GM21576 (cell line): ENCODE measurements at regions not wholly inside any gene's neighbourhood (a gene's known extent, or its start where the extent isn't known, plus 50 kb on each side); places are given as distances from the start of the nearest gene placed in this dataset.
"Not testable (repeated sequence)": the region's sequence is repeated elsewhere in the genome, so short reads cannot be mapped to it uniquely, and the experiment has no call there.

Experiments
- ATAC-seq: cut with Tn5 transposase; IDR thresholded peaks from one replicate; pipeline ENCODE4 v1.9.1; 2021; ENCODE audit warnings: mild to moderate bottlenecking, moderate library complexity; ENCODE audit not compliant: unreplicated experiment

DNA sequence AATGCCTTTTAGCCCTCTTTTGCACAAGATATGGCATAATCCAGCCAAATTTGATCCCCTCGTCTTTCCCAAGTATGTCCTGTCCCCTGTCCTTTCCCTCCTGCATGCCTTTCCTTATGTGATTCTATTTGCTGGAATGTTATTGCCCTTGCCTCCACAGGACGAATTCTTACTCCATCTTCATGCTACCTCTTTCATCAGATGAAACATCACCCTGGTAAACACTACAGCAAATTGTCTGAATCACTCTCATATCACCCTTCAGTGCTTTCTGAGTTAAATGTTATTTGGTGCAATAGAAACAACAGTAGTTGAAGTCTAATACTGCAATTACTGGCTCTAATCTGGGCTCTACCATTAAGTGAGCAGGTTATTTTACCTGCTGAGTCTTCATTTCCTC lies 52.2 kb upstream of the FAT1 start:
- ATAC-seq = no peak

DNA sequence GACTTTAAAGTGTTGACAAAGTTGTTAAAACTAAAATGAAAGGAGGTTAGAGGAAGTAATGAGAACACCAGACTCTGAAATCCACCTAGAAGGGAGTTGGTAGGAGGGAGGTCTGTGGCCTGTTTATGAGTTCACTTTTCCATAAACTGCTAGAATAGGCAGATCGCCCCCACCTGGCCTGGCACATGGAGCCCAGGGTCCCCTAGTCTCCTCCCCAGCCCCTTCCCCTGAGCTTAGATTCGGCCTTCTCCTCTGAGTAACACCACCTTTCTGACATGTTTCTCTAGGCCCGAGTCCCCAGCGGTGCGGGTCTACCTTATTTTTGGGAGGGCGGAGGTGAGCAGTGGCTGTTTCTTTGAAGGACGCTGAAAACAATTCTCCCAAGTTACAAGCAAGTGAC lies 54.5 kb upstream of the FAT1 start:
- no peak for ATAC-seq

DNA sequence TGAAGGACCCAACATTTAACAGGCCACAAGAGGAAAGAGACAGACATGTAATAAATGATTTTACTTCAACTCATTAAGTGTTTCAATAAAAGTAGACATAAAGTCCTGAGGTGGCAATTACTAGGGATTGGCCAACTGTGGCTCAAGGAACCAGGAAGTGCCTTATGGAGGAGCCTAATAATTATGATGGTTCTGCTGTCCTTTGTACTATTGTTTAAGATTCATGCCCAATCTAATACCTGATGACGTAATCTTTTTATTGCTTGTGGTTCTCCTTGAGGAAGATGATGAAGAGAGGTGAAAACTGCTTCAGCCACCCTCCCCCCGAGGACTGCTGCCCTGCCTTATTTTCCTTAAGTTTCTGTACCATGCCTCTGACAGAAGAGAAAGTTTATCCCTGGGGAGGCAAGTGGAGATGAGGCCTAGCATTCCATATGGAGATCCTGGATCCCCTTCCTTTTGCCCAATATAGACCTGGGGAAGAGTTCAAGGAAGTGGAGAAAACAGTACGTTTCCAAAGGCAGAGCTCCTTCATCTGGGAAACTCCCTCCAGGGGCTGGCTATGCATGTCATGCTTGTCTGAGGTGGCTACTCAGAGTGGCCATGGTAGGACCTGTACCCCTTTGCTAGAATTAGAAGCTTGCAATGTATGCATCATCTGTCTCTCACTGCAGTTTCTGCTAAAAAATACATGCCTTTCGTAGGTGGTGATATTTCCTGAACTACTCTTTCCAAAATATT lies 56.8 kb upstream of the FAT1 start:
- no peak for ATAC-seq

DNA sequence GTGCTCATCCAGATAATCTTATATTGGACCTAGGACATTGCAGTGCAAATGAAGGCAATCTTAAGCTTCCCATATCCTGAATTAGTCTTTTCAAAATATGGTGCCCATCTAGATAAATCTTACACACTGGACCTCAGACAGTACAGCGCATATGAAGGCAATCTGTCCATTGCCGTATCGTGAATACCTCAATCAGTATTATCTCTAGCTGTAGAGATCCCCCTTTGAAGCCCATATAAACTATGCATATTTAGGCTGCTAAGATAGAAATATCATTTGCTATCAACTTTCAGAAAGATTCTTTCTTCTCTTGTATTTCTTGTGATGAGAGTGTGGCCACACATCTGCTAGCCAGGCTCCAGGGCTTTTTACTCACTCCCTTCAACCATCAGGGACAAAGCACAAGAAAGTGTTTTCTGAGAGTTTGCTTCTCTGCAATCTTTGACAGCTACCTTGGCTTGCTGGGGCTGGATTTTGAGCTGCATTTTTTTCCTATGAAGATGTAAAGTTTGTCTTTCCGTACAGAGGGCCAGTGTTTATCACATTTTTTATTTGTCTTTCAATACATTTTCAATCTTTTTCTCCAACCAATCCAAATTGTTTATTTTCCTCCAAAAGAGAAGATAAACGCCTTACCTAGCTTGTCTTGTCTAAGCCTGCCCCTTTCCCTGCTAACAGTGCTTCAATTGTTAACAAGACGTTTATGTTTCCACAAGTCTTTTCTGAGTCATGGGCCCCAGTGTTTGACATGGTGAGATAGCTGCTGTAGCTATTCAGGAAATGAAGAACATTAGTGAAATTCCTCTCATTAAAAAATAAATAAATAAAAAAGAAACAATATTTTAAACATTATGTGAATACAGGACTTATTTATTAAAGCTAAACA lies 57.6 kb upstream of the FAT1 start:
- ATAC-seq = no peak

DNA sequence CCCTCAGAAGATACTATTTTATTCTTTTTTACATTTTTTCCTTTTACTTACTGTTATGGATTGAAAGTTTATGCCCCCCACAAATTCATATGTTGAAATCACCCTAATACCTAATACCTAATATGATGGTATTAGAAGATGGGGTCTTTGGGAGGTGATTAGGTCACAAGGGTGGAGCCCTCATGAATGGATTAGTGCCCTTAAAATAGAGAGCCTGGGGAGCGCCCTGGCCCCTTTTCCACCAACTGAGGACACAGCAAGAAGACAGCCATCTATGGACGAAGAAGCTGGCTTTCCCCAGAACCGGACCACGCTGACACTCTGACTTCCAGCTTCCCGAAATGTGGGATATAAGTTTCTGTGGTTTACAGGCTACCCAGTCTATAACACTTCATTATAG lies 58.6 kb upstream of the FAT1 start:
- ATAC-seq = no peak

DNA sequence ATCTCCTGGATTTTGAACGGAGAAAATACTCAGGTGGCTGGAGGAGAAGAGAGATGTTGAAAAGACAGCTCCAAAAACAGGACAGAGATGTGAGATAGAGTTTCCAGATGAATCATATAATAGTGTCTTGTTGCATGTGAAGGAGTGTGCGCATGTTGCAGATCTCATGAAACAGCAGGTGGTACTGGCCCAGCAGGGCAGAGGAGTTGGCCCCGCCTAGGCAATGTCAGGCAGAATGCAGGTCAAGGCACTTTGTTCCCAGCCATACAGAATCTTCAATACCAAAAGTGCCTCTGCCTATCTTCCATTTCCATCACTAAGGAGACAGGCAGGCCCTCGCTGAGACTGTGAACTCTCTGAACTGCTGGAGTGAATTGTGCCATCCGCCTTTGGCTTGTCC lies 63.9 kb upstream of the FAT1 start:
- no peak for ATAC-seq

DNA sequence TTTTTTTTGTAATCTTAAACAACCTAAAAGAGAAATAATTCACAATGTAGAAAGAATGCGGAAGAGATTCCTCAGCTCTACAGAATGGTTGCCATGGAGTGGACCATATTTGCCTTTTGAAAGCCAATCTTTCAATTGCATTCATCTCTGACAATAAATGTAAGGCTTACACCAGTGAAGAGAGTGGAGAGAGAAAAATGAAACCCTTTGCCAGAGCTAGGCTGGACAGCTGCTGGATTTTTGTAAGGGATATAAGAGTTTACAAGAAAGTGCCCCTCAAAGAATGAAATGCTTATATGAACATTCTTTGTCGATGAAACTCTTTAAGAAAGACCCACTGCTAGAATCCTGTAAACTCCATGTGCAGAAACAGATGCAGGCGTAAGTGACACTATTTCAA lies 66.0 kb upstream of the FAT1 start:
- ATAC-seq = no peak

DNA sequence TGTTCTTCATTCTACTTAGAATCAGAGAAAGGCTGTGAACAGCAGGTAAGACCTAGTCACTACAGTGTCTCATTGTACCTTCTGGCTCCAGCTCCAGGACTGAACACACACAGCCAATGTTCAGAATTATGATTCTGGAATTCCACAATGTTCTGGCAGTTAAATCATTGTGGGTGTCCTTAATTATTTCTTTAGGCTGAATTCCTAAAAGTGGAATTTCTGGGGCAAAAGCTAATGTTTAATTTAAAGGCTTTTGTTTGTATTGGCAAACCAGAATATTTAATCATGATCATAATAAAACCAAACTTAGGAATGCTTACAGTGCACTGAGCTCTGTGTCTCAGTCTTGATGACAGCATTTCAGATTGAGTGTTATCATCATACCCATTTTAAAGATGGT lies 67.0 kb upstream of the FAT1 start:
- ATAC-seq = no peak

DNA sequence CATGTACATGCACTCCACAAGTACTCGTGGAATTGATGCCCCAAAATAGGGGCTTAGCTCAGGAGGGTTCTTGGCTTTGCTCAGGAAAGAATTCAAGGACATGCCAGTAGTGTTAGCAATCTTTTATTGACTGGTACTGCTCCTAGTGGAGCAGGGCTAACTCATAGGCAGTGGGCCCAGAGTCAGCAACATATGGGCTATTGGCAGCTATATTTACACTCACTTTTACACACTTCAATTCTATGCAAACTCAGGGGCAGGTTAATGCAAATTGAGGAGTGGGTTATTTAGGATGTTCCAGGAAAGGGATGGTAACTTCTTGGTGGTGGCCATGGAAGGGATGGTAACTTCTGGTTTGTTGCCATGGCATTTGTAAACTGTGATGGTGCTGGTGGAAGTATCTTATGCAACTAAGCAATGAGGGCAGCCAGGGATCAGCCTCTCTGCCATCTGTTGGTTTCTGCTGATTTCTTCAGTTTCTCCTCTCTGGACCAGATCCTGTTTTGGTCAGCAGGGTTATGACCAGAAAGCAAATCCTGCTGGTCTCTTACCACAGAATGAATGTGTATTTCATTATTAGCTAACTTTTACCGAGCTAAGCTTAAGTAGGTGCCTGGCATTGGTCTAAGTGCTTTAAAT lies 69.2 kb upstream of the FAT1 start:
- ATAC-seq = no peak

DNA sequence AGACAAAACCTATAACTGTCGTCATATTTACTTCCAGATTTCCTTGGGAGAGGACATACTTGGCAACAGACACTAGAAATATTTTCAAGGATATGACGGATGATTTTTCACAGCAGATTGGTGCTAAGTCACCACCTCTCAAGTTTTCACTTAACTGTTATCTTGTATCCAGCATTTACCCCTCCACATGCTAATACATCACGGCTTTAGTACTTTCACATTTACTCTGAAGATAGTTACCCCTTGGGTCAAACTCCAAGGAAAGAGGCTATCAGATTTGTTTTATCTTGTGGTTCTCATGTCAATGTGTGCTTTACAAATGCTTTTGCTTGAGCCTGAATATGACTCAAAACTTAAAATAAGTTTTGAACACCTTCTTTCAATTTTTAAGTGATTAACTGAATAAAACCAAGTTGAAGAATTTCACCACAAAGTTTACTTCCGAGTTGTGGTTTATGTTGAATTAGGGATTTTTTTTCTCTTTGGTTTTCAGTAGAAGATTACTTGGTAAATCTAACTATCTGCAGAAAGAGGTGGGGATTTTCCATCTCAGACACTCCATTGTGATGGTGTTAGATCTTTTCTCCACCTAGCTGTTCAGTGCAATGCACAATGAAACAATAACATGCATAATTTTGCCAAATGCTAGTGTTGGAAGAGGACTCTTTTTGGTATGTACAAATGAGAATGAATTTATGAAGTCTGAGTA lies 75.4 kb upstream of the FAT1 start:
- ATAC-seq = no peak

DNA sequence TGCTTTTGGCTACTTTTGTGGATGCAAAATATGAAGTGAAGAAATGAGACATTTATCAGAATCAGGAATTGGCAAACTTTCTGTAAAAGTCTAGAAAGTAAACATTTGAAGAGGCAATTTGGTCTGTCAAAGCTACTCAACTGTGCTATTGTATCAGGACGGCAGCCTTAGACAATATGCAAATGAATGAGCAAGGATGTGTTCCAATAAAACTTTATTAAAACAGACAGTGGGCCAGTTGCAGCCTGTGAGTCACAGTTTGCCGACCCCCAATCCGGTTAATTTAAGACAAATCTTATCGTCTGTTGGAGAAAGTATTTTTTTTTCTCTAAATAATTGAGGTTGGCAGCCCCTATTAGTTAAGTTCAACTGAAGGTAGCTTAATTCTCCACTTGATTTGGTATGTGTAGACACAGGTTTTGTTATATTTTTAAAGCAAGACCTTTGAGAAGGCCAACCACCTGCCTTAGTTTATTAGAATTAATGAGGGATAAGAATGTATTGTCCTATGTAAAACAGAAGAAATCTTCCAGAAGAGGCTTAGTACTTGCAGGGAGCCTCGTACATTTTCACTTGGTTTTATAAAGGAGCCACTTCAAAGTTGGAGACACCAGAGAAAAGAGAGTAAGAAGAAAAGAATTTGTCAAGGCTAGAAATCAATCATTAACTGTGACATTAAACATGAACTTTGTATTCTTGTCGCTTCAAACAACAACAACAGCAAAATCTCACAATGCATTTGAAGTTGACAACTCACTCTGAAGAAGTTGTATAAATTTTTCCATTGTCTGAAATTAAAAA lies 81.6 kb upstream of the FAT1 start:
- no peak for ATAC-seq

DNA sequence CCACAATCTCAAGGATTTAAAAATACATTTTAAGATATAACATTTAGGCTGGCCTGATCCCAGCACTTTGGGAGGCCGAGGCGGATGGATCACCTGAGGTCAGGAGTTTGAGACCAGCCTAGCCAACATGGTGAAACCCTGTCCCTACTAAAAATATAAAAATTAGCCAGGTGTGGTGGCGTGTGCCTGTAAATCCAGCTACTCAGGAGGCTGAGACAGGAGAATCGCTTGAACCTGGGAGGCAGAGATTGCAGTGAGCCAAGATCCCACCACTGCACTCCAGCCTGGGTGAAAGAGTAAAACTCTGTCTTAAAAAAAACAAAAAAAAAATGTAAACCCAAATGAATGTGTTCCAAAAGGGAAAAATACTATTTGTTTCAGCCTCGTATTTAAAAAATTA lies 82.3 kb upstream of the FAT1 start:
- not testable (repeated sequence) for ATAC-seq

DNA sequence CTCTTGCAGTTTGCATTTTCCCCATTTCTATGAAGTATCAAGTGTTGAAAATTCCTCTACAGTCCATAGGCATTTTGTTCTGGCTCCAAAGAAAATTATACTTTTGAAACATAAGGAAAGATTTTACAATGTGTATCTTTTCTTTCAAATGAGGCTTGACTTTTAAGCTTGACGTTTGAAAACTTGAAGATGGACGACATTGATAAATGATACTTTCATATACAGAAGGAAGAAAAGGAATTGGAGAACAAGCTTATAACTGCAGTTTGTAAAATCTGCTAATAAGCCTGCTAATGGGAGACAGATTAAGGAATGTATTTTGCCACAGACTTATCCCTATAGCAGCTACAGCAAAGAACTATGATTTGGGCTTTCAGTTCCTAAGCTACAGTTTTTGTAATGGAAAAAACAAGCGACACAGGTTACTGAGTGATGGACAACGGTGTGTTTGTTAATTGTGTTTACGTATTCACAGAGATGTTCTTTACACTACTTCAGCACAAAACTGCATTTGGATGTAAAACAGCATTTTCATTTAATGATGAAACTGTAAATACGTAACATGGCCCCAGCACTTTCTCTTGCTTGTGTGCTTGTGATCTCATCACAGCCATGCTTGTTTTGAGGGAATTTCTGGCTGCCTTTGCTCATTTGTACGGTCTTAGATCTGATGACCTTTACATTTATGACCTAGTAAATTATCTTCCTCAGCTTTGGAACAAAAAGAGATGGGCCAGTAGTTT lies 83.2 kb upstream of the FAT1 start:
- ATAC-seq = no peak

DNA sequence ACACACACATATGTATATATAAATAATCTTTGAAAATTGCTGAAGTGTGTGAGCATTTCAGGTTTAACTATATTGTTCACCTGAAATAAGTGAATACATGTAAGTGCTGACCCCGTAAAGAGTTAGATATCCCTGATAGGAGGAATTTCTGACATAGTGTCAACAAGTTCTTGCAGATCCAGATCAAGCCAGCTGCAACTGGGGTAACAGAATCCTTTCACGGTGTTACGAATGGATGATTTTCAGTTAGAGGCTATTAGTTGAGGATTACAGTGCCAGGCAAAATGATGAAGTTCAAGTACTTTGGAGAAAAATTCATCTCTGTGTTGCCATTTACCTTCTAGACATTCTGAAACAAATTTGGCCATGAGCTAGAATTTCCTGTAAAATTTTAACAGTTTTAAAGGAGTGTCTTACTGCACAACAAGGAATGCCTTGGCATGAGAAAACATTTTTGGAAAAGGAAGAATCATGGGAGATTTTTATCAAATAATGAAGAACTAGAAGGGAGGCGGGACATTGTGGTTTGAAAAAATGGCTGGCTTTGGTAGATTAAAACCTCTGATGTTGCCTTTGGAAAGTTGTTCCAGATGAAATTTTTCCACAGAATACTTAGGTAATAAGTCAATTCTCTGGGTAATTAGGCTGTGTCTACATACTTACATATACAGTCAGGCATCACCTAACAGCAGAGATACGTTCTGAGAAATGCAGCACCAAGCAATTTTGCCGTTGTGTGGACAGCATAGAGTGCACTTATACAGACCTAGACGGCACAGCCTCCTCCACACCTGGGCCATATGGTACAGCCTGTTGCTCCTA lies 84.4 kb upstream of the FAT1 start:
- no peak for ATAC-seq

DNA sequence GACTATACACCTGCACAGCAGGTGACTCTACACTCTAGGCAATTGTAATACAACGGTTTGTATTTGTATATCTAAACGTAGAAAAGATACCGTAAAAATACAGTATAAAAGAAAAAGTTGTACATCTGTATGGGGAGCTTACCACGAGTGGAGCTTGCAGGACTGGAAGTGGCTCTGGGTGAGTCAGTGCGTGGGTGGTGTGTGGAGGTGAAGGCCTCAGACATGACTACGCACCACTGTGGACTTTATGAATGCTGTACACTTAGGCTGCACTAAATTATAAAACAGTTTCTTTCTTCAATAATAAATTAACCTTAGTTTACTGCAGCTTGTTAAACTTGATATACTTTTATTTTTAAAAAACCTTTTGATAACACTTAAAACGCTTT lies 85.0 kb upstream of the FAT1 start:
- ATAC-seq = no peak

DNA sequence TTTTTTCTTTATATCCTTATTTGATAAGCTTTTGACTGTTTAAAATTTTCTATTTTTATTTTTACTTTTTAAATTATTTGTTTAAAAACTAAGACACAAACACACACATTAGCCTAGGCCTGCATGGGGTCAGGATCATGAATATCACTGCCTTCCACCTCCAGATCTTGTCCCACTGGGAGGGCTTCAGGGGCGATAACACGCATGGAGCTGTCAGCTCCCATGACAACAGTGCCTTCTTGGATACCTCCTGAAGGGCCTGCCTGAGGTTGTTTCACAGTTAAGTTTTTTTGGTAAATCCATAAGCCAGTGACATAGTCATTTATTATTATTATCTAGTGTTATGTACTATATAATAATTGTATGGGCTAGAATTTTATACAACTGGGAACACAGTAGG lies 85.4 kb upstream of the FAT1 start:
- ATAC-seq = no peak

DNA sequence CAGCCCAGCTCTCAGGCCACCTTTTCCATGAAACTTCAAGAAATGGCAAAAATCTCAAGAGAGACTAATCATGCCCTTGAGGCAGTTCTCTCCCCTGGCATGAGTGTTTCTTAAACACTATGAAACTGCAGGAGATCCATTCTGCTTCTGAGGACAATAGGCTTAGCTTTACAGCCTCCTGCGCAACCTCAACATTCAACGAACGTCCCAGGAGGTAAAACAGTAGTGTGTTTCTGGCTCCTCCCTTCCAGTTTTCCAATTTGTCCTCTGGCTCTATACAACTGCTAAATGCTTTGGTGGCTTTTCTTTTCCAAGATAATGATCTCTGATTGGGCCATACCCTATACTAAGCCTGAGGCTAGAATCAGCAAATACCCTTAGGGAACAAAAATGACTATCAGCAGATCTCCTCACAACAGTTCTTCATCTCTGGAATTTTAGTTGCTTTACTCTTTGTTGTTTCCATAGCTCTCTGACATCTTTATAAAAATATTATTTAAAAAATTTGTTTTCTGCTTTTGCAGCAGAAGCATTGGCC lies 87.0 kb upstream of the FAT1 start:
- ATAC-seq = no peak

DNA sequence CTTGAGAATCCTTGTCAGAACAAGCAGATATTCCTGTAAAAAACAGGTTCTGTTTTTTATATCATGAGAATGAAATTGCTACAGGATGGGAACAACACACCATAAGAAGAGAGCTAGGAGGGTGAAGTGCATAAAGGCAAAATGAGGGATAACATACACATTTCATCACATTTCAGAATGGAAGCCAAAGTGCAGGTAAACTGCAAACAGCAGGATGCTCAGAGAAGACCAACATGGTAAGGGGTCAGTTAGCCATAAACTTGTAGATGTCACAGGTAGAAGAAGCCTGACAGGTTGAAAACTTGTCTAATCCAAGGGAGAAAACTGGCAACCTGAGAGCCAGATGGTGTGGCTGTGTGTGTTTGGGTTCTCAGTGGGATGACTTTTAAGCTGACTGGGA lies 88.9 kb upstream of the FAT1 start:
- ATAC-seq = no peak
